HG02678 (cell line): ENCODE measurements at regions not wholly inside any gene's neighbourhood (a gene's known extent, or its start where the extent isn't known, plus 50 kb on each side); places are given as distances from the start of the nearest gene placed in this dataset.

Source experiments
- ATAC-seq: cut with Tn5 transposase; IDR thresholded peaks from one replicate; pipeline ENCODE4 v1.9.1; 2021; ENCODE audit warnings: mild to moderate bottlenecking, moderate library complexity; ENCODE audit not compliant: unreplicated experiment

DNA sequence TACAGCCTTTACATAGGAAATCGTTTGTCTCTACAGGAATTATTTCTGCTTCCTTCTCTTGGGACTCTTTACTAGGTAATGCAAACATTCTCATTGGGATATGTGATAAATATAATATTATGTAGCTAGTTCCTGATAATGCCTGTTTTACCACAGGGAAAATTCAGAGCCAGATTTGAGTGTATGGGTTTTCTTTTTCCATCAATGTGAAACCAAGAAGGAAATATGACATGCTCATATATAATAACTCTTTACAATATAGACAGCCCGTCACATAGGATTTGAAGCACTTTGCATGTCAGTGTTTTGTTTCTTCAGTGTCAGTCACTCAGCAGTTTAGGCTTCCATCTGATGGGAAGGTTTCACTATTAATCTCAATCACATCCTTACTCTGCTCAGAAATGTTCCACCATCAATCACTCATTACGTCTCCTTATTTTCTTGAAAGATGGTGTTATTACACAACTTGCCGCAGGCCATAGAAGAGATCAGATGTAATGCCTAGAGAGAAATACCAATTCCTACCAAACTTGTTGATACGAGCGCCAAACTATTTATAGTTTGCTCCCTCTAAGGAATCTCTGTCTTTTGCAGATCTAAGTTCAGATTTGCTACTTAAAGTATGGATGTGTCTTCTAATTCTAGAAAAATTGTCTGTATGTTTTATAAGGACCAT lies 314.8 kb downstream of the DIPK2A start:
- no peak for ATAC-seq

DNA sequence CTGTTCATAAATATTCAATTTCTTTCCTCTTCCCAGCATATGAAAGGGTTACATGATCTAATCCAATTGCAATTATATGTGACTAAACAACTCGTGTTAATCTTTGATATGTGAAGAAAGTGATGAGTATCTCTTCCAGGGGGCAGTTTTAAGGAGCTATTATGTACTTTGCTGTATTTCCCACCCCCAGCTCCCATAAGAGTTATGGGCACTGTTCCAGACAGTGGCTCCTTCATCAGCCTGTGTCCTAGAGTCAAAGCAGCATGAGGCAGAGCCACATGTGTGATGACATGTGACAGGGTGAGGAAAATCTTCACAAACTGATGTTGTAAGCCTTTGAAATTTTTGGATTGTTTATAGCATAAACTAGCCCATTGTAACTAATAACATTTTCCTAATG lies 315.4 kb downstream of the DIPK2A start:
- no peak for ATAC-seq

DNA sequence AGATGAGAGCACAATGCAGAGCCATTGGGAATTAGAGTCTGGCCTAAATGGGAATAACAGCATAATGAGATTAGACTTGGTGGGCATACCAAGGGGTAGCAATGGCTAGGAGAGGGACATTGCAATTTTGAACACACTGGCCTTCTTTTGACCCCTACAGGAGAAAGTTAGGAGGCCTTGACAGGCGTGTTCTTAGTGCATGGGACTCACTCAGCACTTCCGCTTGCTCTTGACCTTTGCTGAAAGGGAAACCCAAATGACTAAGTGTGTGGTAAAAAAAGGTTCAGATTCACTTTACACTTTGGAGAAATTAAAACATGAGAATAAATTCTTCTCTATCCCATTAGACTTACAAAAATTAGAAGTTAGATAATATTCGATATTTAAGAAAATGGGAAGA lies 317.4 kb downstream of the DIPK2A start:
- no peak for ATAC-seq

GRCh38 chr3:144294659-144295538 lies 323.3 kb downstream of the DIPK2A start:
- ATAC-seq = peak; percentile 76

DNA sequence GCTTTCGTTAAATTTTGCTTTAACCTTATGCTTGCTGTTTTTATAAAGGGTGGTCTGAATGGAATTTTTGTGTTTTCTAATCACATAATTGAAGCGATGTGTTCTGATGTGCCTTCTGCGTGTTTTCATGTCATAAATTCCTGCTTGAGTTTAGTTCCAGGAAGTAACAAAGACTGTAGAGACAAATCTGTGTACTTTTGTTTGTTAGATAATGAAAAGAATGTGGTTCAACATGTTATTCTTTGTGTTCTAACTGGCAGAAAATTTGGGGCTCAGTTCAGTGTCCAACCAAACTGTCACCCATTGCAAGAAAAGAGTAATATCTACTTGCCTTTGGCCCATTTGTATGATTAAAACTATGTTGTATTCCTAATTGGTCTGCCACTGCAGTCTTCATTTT lies 324.0 kb downstream of the DIPK2A start:
- no peak for ATAC-seq

GRCh38 chr3:144296808-144297207 lies 325.2 kb downstream of the DIPK2A start:
- no peak for ATAC-seq

GRCh38 chr3:144301863-144302262 lies 330.2 kb downstream of the DIPK2A start:
- no peak for ATAC-seq

GRCh38 chr3:144307951-144308350 lies 336.3 kb downstream of the DIPK2A start:
- ATAC-seq = no peak

GRCh38 chr3:144308396-144308795 lies 336.8 kb downstream of the DIPK2A start:
- ATAC-seq = no peak

- ATAC-seq = no peak
Observed at GRCh38 chr3:144312702-144313101, 341.1 kb downstream of the DIPK2A start.

GRCh38 chr3:144314946-144315345 lies 343.3 kb downstream of the DIPK2A start:
- no peak for ATAC-seq

DNA sequence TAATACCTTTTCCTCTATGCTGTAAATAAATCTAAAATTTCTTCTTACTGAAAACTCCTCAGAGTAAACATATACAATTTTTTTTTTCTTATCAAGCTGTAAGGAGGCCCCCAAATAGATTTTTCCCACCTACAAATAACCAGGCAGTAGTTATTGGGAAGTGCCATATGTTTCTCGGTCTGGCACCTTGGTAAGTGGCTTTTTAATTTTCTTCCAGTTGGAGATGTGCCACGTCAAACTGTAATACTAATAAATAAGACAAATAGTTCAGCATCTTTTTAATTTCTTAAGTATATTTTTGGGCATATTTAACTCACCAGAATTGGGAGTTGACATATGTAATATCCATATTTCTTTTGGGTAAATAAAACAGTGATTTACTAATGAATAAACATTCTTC lies 346.3 kb downstream of the DIPK2A start:
- no peak for ATAC-seq

DNA sequence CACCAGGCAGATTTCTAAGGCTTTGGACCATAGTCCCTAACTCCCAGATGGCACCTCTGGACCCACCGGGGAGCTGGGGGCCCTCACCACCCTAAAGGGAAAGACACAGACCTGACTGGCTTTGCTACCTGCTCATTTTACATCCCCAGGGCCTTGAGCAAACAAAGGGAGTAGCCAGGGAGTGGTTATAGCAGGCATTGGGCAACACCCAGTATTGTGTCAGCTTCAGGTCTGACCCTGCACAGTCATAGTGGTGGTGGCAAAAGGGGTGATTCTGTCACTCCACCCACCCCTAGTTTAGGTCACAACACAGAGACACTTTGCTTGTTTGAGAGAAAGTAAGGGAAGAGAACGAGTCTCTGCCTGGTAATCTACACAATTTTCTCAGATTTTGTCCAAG lies 352.5 kb downstream of the DIPK2A start:
- ATAC-seq = no peak

DNA sequence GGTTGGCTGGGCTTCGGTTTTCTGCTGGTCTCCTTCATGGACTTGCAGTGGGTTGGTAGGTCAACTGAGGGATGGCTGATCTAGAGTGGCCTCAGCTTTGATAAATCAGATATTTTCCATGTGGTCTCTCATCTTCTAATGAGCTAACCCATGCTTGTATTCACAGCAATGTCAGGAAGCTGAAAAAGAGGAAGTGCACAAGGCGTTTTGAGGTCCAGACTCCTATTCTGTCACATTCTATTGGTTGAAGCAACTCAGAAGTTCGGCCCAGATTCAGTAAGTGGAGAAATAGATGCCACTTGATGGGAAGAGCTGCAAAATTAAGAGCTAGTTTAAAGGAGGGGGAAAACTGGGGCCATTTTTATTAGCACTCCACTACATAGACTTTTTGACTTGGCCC lies 361.2 kb downstream of the DIPK2A start:
- ATAC-seq = no peak

DNA sequence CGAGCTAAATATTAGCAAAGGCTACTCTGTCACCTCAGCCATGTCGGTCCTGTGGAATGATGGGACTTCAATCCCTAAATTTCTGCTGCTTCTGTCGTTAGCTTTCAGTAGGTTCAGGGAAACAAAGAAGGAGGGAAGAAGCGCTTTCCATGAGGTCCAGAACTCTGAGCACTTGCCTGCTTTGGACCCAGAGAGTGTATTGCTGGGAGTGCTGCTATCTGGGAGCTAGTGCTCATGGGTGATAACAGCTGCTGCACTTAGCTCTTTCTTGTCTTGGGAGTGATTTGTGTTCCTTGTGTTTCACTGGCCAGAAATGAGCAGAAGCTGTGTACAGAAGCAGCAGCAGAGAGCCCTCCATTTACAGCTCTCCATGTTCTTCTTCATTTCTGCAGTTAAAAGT lies 369.8 kb downstream of the DIPK2A start:
- no peak for ATAC-seq

DNA sequence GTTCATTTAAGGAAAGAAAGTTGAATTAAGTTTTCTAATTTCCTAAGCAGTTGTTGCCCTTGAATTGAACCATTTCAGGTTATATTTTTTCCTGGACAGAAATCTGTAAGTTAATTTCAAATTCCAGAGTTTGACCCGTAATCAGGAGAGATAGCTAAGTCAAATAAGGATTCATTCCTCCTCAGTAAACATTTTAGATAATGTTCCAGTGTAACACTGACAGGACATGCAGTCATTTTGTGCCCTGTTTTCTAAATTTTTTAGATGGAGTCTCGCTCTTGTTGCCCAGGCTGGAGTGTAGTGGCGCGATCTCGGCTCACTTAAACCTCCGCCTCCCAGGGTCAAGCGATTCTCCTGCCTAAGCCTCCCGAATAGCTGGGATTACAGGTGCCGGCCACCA lies 371.7 kb downstream of the DIPK2A start:
- no peak for ATAC-seq

GRCh38 chr3:144343777-144344176 lies 372.2 kb downstream of the DIPK2A start:
- ATAC-seq = no peak

- ATAC-seq = no peak
Observed at GRCh38 chr3:144344925-144345548, 373.4 kb downstream of the DIPK2A start.

- no peak for ATAC-seq
Observed at GRCh38 chr3:144350125-144350524, 378.5 kb downstream of the DIPK2A start.

- ATAC-seq = no peak
Observed at GRCh38 chr3:144351011-144351410, 379.4 kb downstream of the DIPK2A start.

DNA sequence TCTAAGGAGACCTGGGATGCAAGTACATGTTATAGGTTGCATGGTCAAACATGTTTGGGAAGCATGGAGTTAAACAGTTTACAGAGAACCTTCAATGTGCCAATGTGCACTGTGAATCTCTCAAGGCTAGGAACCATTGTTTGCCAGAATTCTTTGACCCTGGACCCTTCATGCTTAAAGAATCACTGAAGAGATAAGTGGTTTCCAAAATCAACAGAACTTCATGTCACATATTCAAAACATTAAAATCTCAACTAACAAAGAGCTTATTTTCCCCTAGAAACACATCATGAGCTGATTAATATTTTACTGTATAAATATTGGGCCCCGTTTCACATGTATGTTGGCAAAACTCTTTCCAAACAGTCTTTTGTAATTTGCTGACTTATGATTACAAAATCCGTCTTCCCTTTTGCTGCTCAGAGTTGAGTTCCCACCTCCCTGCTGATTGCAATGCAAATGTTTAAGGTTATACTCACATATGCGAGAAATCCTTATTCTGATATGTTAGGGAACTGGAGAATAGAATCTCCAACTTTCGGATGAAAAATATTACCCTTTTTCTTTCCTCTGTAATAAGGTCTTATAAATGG lies 380.2 kb downstream of the DIPK2A start:
- ATAC-seq = no peak

- ATAC-seq = no peak
Observed at GRCh38 chr3:144358191-144358590, 386.6 kb downstream of the DIPK2A start.
